ENCODE measurements at regions not wholly inside any gene's neighbourhood (a gene's known extent, or its start where the extent isn't known, plus 50 kb on each side); places are given as distances from the start of the nearest gene placed in this dataset.

GRCh38 chr3:31364711-31365110 lies 168.0 kb upstream of the STT3B start:
- DNase-seq (ENCODE audit: low read depth): peak; percentile 22
- no peak overlapping the region for H3K4me3 ChIP-seq (ENCODE audit: low read depth, low read length)
- peak; percentile 18 for TF ChIP-seq CTCF (IDR thresholded peaks at IDR 0.05; ENCODE audit: low read depth, low read length, missing control alignments)
- in situ Hi-C loops (cut with HindIII; ENCODE audit: low sequenced_read_pairs): no loop called here

- in situ Hi-C loops (cut with HindIII; ENCODE audit: low sequenced_read_pairs): no loop called here
- no peak overlapping the region for H3K4me3 ChIP-seq (ENCODE audit: low read depth, low read length)
- TF ChIP-seq CTCF (IDR thresholded peaks at IDR 0.05; ENCODE audit: low read depth, low read length, missing control alignments): no peak
- DNase-seq (ENCODE audit: low read depth): no peak
Observed at GRCh38 chr3:31367518-31367917, 165.2 kb upstream of the STT3B start.

- DNase-seq (ENCODE audit: low read depth): no peak
- in situ Hi-C loops (cut with HindIII; ENCODE audit: low sequenced_read_pairs): no loop called here
- no peak for TF ChIP-seq CTCF (IDR thresholded peaks at IDR 0.05; ENCODE audit: low read depth, low read length, missing control alignments)
- no peak overlapping the region for H3K4me3 ChIP-seq (ENCODE audit: low read depth, low read length)
Observed at GRCh38 chr3:31369637-31370379, 162.9 kb upstream of the STT3B start.

GRCh38 chr3:31370380-31370666 lies 162.4 kb upstream of the STT3B start:
- in situ Hi-C loops (cut with HindIII; ENCODE audit: low sequenced_read_pairs): no loop called here
- no peak for DNase-seq (ENCODE audit: low read depth)
- no peak for TF ChIP-seq CTCF (IDR thresholded peaks at IDR 0.05; ENCODE audit: low read depth, low read length, missing control alignments)
- H3K4me3 ChIP-seq (ENCODE audit: low read depth, low read length): no peak overlapping the region

- no peak for TF ChIP-seq CTCF (IDR thresholded peaks at IDR 0.05; ENCODE audit: low read depth, low read length, missing control alignments)
- in situ Hi-C loops (cut with HindIII; ENCODE audit: low sequenced_read_pairs): no loop called here
Observed at GRCh38 chr3:31370681-31371080, 162.0 kb upstream of the STT3B start.

DNA sequence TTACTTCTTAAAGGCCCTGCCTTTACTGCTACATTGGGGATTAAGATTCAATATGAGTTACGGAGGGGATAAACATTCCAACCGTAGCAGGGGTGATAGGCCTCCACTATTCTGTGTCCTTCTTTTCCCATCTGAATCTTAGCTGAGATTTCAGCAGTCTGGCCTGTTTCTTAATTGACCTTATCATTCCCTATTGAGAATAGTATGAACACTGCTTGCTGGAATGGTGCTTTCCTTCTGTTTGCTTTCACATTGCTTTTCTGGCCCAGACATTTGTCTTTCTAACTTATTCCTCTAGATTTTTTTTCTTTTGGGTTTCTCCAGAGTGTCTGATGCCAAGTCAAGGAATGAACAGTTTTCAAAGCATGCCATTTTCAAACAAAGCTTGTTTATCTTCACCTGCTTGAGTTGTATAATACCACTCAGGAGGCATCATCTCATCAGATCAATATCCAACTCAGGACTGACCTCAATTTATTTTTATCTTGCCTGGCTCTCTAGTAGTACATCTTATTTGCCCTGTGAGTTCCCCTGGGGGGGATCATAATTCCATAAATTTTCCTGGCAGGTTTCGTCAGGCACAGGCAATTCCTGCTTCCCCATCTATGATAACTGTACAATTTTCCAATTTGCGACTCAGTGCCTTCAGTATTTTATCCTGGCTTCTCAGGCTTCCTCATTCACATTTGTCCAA lies 161.1 kb upstream of the STT3B start:
- no peak overlapping the region for H3K4me3 ChIP-seq (ENCODE audit: low read depth, low read length)
- no peak for DNase-seq (ENCODE audit: low read depth)
- in situ Hi-C loops (cut with HindIII; ENCODE audit: low sequenced_read_pairs): no loop called here
- TF ChIP-seq CTCF (IDR thresholded peaks at IDR 0.05; ENCODE audit: low read depth, low read length, missing control alignments): no peak

More at GRCh38 chr3:31370681-31371080, 162.0 kb upstream of the STT3B start:
- no peak for DNase-seq (ENCODE audit: low read depth)
- H3K4me3 ChIP-seq (ENCODE audit: low read depth, low read length): no peak overlapping the region

Data from astrocyte of the cerebellum (primary cell).